Fibroblast of peridontal ligament (primary cell): ENCODE measurements at regions not wholly inside any gene's neighbourhood (a gene's known extent, or its start where the extent isn't known, plus 50 kb on each side); places are given as distances from the start of the nearest gene placed in this dataset.
"Not testable (repeated sequence)": the region's sequence is repeated elsewhere in the genome, so short reads cannot be mapped to it uniquely, and the experiment has no call there.

Source experiments
- DNase-seq: peaks from one replicate; pipeline ENCODE4 v3.0.0-alpha.2; 2010; ENCODE audit errors: extremely low read depth

DNA sequence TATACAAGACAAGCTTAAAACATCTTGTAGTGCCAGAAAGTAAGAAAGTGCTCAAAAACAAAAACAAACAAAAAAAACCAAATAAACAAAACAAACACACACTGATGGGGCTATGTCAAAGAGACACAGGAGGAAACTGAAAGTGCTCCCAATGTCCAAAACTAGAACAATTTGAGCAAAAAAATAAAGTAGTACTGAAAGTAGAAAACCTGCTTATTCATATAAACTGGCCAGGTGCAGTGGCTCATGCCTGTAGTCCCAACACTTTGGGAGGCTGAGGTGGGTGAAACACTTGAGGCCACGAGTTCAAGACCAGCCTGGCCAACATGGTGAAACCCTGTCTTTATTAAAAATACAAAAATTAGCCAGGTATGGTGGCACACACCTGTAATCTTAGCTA, 129.9 kb downstream of the GLUL start:
- no peak for DNase-seq

DNA sequence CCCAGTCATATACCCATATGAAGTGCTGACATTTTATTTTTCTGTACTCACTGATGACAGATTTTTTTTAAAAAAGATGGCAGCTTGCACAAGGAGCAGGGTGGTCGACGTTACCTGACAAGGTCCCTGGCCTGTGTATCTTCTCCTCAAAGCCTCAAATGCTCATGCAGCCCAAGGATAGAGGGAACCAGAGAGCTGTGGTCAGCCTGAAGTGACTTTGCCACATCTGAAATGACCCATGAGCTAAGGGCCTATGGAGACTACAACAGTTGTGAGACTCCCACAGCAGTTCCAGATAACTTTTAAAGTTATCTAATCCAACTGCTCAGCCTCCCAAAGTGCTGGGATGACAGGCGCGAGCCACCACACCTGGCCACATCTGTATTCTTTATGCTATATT, 131.1 kb downstream of the GLUL start:
- DNase-seq: no peak

DNA sequence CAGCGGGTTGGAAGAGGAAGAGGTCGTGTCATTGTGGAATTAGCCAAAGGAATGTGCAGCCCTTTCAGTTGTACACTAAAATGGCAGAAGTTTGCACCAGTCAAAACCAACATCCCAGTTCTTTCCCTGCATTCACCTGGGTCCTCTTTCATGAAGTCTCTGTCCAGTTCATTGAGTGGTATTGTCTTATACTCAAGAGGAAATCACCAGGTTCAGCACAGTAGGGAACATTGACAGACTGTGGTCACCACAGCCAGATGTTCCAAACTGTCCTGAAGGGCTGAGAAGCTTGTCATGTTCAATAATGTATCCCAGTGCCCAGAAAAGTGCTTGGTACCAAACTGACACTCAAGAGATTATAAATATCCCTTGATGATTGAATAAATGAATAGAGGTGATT, 131.6 kb downstream of the GLUL start:
- DNase-seq: no peak

DNA sequence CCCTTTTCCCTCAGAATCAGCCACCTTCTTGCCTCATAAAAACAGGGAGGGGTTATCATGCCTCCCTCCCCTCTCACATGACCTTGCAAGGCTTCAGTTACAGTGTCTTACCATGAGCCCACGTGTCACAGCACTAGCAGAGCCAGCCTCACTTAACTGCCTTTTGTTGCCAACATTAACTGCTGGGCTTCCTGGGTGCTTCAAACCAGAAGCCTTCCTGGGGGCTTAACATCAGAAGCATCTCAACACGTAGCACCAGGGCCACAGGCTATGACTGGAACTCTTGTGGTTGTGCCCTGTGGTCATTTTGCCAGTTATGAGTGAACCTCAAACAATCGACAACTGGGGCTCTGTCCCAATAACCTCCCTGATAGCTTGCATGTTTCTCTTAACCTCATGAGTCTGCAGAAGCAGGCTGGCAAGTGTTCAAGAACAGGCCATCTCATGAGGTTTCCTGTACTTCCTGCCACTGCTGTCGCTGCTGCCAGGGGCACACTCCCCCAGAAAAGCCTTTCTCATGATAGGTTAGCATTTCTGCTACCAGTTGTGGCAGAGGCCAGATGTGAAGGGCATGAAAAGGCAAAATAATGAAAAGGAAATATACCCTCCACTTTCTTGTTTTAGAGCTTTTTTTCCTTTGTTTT, 132.2 kb downstream of the GLUL start:
- DNase-seq: peak; percentile 67

DNA sequence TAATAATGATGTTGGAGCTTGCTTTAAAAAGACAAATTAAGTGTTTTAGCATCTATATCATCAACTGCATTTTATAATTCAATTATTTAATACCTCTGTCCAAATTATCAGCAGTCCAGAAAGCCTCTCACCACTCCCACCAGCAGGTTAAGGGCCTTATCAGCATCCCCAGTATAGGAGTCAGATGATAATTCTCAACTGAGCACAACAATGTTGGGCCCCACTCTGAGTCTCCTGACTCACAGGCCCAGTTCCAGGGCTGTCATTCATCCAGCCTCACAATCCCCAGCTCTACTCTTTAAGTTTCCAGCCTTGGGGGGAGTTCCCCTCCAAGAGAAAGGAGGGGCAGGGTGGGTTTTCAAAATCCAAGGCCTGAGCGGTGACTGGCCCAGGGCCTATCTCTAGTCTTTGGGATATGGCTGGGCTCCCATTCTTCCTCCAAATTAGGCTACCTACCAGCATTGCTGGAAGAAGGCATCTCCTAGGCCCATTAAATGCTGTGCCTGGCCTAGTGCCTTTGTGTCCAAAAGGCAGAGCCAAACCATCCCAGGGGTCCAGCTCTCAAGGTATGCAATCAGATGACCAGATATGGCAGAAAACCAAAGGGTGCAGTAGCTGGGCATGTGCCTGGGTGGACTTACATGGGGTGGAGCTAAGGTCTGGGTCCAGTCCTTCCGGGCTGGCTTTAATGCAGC, 134.1 kb downstream of the GLUL start:
- no peak for DNase-seq

DNA sequence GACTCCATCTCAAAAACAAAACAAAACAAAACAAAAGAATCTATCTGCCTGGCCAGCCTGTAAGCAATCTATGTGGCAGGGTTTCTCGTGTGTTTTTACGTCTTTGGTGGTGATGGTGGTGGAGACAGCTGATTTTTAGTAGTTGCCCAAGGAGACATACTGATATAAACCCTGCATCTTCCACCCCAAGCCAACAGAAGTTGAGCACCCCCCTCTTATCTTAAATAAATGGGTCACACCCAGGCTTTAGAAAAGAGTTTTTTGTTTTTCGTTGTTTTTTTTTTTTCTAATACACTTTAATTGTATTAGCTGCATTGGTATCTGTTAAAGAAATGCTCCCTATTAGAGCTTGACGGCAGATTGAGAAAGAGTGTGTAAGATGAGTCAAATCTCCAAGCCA, 134.7 kb downstream of the GLUL start:
- no peak for DNase-seq

DNA sequence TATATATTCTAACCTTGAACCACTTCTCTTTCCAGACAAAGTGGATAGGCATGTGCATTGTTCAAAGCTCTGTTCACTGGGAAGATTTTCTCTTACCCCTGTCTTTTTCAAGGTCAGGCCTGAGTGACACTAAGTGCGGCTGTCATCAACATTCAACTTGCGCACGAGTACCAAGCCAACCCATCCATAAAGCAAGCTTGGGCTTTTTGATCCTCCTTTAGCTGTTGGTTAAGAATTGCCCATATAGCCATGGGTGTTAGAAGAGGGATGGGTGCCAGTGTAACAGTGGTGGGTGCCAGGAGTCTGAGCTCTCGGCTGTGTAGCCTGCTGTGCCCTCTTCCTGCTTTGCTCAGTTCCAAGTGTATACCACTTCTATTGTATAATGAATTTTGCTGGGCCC, 136.1 kb downstream of the GLUL start:
- no peak for DNase-seq

DNA sequence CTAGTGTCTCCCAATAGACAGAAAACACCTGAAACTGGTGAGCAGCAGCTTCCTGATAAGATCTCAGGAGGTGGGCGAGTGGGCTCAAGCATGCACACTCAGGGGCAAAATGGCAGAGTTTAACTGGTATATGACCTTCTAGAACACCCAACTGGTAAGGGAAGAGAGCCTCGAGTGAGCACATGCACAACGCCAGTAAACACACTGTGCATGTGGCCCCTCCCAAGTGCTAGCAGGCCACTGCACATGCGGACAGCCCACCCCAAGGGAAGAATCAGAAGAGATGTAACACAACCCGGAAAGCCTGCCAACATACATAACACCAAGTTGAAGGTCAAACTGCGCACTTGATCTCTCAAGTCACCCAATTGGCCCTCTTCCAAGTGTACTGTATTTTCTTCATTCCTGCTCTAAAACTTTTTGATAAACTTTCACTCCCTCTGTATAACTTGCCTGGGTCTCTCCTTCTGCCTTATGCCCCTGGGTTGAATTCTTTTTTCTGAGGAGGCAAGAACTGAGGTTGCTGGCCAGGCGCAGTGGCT, 138.2 kb downstream of the GLUL start:
- DNase-seq: no peak

DNA sequence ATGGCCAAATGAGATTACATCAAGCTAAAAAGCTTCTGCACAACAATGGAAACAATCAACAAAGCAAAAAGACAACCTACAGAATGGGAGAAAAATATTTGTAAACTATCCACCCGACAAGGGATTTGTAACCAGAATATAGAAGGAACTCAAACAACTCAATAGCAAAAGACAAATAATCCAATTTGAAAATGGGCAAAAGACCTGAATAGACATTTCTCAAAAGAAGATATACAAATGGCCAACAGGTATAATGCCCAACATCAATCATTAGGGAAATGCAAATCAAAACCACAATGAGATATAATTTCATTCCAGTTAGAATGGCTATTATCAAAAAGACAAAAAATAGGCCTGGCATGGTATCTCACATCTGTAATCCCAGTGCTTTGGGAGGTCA, 140.0 kb downstream of the GLUL start:
- no peak for DNase-seq

DNA sequence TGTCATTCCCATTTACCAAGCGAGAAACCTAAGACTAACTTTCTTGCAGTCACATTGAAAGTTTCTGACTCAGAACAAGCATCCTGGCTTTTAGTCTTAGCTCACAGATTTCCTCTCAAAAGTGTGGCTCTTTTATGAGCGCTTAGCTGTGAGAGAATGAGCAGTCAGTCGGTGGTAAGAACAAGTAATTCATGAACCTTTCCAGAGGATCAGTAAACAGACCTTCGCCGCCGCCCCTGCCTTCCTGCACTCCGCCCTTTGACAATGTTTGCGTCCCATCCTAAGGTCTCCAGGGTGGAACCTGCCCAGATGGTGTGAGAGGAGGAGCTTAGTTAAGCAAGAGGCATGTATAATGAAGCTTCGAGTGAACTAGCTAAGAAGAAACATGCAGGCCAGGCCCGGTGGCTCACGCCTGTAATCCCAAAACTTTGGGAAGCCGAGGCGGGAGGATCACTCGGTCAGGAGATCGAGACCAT, 142.4 kb downstream of the GLUL start:
- no peak for DNase-seq

DNA sequence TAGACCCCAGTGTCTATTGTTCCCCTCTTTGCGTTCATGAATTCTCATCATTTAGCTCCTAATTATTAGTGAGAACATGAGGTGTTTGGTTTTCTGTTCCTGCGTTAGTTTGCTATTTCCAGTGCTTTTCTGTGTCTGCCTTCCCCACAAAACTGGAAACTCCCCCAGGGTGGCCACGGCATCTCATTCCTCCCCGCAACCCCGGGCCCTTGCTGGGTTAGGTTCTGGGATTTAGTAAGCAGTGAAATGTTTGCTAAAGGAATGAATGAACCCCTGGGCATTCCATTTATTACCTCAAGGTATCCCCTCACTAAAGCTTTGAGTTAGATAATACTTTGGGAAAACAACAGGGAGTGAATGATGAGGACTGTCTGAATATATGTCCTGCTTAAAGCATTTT, 142.9 kb downstream of the GLUL start:
- no peak for DNase-seq

DNA sequence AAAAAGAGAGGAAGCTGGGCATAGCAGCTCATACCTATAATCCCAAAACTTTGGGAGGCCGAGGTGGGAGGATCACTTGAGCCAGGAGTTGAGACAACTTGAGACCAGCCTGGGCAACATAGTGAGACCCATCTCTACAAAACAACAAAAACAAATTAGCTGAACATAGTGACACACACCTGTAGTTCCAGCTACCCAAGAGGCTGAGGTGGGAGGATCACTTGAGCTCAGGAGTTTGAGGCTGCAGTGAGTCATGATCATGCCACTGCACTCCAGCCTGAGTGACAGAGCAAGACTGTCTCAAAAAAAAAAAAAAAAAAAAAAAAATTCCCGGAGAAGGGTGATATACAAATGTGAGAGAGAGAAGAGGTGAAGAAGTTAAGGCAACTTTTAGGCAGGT, 143.8 kb downstream of the GLUL start:
- not testable (repeated sequence) for DNase-seq

DNA sequence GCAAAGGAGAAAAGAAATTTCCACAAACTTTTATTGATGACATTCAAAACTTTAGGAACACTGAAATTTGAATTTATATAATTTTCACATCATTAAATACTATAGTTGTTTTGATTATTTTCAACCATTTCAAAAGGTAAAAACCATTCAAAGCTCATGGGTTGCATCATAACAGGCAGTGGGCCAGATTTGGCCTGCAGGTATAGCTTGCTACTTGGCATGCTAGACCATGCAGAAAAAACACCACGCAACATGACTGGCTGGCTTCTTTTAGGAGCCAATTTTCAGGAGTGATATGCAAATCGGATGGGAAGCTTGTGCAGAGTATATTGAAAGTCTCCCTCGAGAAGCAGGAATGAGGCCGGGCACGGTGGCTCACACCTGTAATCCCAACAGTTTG, 144.8 kb downstream of the GLUL start:
- DNase-seq: no peak

DNA sequence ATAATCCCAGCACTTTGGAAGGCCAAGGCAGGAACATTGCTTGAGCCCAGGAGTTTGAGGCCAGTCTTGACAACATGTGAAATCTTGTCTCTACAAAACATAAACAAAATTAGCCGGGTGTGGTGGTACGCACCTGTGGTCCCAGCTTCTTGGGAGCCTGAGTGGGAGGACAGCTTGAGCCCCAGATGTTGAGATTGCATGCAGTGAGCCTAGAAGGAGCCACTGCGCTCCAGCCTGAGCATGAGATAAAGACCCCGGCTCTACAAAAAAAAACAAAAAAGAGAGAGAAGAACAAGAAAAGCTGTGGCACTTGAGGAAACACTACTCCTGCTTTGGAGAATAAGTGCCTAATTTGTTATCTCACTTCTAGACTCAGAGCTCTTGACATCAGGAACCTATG, 146.6 kb downstream of the GLUL start:
- DNase-seq: no peak

DNA sequence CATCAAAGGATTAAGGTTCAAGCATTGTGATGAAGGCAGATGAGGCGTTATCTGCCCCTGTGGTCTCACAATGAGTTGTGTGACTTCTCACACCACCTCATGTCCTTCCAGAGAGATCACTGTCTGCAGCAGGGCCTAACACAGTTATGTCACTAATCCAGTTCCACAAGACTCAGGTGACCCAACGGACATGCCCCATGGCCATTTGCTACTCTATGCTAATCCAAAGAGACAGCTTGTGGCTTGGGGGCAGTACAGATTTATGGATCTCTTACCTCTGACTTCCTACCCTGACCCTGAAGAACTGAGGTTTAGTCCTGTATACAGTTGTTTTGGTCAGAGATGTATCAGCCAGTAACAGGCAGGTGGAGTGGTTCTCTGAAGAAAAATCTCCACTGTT, 147.1 kb downstream of the GLUL start:
- DNase-seq: no peak

DNA sequence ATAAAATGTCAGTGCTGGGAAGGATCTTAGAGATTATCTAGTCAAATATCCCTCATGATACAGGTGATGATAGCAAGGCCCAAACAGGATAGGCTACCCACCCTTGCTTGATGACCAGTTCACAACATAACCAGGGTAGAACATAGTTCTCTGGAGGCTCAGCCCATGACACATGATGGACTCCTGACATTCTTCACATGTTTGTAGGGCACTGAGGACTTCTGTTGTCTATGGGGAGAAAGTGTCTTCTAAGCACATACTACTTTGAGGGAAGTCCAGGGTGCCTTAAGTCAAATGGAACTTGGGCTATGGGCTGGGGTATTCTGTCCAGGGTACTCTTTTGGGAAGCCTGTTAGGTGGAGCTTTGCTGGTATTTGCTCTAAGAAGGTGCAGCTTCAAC, 148.9 kb downstream of the GLUL start:
- DNase-seq: no peak

DNA sequence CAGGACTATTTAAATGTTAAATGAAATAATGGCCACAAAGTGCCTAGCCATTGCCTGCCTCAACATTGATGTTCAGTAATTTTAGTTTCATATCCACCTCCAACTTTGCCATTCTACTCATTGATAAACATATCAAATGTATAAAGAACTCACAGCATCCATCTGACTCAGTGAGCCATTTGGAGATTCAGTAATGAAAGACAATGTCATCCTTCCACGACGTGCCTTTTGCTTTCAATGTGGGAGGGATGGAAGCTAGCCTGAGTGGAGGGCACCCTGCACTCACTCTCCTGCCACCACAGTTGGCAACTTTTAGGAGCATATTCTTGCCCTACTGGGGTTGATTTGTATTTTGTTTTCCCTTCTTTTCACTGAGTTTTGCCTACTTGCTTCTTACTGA, 151.5 kb downstream of the GLUL start:
- no peak for DNase-seq

DNA sequence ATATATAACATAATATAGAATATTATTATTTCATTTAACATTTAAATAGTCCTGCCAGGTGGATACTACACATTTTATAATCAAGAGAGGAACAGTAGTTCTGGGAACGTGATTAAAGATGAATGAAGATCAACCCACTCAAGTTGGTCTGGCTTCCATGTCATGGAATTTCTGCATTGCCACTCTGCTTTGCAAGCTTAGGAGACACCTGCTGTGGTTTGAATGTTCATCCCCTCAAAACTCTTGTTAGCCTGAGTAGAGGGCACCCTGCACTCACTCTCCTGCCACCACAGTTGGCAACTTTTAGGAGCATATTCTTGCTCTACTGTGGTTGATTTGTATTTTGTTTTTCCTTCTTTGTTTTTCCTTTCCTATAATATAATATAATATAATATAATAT, 153.2 kb downstream of the GLUL start:
- no peak for DNase-seq

DNA sequence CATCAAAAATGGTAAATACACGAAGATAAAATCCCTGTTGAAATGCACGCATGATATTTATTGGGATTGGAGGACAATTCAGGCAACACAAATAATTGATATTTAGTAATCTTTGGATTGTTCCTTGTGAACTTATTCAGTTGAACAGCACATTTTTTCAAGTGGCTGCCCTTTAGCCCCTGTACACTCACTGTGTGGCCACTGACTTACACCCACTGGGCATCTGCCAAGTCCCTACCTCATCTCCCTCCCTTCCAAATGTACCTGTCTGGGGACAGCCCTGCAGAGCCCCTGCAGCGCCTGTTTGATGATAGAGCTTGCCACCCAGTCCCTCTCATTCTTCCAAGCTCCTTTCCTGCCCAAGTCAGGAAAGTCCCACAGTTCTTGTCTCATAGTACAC, 154.3 kb downstream of the GLUL start:
- DNase-seq: no peak

DNA sequence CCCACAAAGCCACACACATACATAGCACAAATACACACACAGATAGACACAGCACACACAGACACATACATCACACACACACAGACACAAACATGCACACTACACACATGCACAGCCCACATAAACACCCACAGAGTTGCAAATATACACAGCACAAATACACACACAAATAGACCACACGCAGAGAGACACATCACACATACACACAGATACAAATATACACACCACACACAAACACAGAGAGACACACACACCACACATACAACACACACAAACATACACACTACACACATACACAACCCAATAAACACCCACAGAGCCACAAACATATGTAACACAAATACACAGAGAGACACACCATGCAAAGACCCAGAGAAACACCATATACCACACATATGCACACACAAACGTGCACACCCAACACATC, 154.9 kb downstream of the GLUL start:
- DNase-seq: no peak

DNA sequence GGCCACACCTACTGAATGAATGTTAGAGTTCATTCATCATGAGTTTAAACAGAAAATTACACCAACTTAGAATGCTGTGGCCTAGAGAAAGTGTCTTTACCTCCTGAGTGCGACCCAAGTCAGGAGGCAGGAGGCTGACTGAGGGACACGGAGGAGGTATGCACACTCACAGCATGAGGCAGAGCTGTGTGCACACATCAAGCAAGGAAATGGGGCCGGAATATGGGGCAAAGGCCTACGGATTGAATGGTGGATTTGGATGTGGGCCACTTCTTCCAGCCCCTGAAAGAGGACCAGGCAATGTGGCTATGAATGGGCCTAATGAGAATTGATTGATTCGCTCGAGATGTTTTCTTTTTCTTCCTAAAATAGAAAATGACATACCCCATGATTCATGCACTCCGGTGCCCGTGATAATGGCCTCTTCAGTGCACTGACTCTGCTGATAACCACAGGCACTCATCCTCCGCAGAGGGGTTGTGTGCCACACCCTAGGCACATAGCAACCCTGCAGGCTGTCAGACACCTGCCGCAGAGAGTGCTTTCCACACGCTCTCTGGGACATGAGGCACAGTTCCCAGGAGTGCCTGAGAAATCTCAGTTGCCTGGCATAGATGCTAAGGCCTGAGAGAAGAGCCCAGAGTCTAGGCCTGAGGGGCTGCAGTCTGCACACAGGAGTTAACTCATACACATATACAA, 155.5 kb downstream of the GLUL start:
- peak; percentile 47 for DNase-seq

DNA sequence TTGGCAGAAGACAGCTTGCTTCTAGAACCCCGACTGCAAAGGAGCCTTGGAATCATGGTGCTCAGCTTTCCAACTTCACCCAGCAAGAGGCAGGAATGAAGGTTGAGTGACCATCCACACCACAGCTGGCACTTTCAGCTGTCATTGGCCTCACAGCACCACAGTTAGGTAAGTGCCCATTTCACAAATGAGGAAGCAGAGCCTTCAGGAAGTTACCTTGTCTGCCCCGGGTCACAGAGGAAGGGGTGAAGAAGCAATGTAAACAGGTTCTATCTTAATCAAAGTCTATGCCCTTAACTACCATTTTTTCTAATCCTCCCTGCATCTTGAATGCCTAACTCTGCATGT, 156.0 kb downstream of the GLUL start:
- no peak for DNase-seq

DNA sequence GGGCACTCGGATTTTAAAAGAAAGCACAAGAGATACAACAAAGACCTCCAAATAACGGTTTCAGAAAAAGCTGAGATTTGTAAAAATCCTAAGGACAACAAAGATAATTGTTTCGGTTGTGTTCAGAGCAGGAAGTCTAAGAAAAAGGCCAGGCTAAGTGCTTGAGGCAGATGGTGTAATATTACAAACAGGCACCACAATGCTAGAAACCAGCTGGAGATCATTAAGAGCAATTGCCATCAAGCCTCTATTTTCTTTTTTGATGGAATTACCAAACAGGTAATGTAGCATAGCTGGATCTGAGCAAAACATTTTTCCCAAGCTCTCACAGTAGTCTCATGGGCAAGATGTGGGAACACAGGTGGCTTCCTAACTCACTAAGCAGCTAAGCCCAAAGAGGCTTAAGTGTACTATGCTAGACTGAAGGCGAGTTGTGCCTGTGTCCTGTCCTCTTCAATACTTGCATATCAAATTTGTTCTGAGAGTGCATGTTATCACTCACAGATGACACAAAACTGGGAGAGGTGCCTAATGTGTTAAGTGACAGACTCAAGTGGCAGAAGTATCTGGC, 161.6 kb downstream of the GLUL start:
- DNase-seq: peak; percentile 70
